DOHH2 (cell line): ENCODE measurements at regions not wholly inside any gene's neighbourhood (a gene's known extent, or its start where the extent isn't known, plus 50 kb on each side); places are given as distances from the start of the nearest gene placed in this dataset.

Experiments
- H3F3A ChIP-seq: fragments of 200-600 bp; sonication (generic), shearing (Covaris generic); 2 replicates; pipeline ENCODE4 v1.6.0; 2016; ENCODE audit warnings: antibody characterized with exemption, mild to moderate bottlenecking; ENCODE audit not compliant: control insufficient read depth, insufficient read depth
- H3K27ac ChIP-seq: fragments of 200-600 bp; sonication (generic); 2 replicates; pipeline ENCODE4 v1.5.1; 2014; ENCODE audit warnings: low read depth, mild to moderate bottlenecking, low read length, moderate library complexity
- H3K27me3 ChIP-seq: fragments of 200-600 bp; sonication (generic); 2 replicates; pipeline ENCODE4 v1.6.1; 2014; ENCODE audit warnings: mild to moderate bottlenecking, low read length, mixed read lengths; ENCODE audit not compliant: control insufficient read depth
- H3K36me3 ChIP-seq: fragments of 200-600 bp; sonication (generic); 2 replicates; pipeline ENCODE4 v1.6.1; 2014; ENCODE audit warnings: mild to moderate bottlenecking, low read length, moderate library complexity, mixed read lengths; ENCODE audit not compliant: control insufficient read depth
- H3K4me1 ChIP-seq: fragments of 200-600 bp; sonication (generic); 2 replicates; pipeline ENCODE4 v1.6.1; 2014; ENCODE audit warnings: mild to moderate bottlenecking, low read length, mixed read lengths; ENCODE audit not compliant: control insufficient read depth
- H3K4me2 ChIP-seq: fragments of 200-600 bp; sonication (generic); 2 replicates; pipeline ENCODE4 v1.6.0; 2014; ENCODE audit warnings: mild to moderate bottlenecking, low read length, moderate library complexity
- H3K4me3 ChIP-seq: fragments of 200-600 bp; sonication (generic); 2 replicates; pipeline ENCODE4 v1.5.1; 2014; ENCODE audit warnings: mild to moderate bottlenecking, low read length, mixed read lengths
- H3K79me2 ChIP-seq: fragments of 200-600 bp; sonication (generic); 2 replicates; pipeline ENCODE4 v1.6.1; 2014; ENCODE audit warnings: mild to moderate bottlenecking, low read length, mixed read lengths; ENCODE audit not compliant: control insufficient read depth
- H3K9me2 ChIP-seq: fragments of 200-600 bp; sonication (generic); replicated peaks from 2 replicates; pipeline ENCODE4 v1.6.1; 2014; ENCODE audit warnings: mild to moderate bottlenecking, low read length, mixed read lengths; ENCODE audit not compliant: control insufficient read depth
- H3K9me3 ChIP-seq: fragments of 200-600 bp; sonication (generic); 2 replicates; pipeline ENCODE4 v1.6.1; 2014; ENCODE audit warnings: antibody characterized with exemption, low read length, mixed read lengths; ENCODE audit not compliant: control insufficient read depth, insufficient read depth
- H4K20me1 ChIP-seq: fragments of 200-600 bp; sonication (generic); 2 replicates; pipeline ENCODE4 v1.6.0; 2014; ENCODE audit warnings: low read depth, mild to moderate bottlenecking, antibody characterized with exemption, low read length, moderate library complexity; ENCODE audit not compliant: control insufficient read depth, insufficient read depth
- CTCF ChIP-seq: fragments of 200-600 bp; sonication (generic); IDR thresholded peaks from one replicate; pipeline ENCODE4 v1.5.1; 2014; ENCODE audit warnings: antibody characterized with exemption, mild to moderate bottlenecking, low read depth, low read length; ENCODE audit not compliant: poor library complexity, severe bottlenecking
- EZH2phosphoT487 ChIP-seq: fragments of 200-600 bp; sonication (generic); IDR thresholded peaks from 2 replicates; pipeline ENCODE4 v1.6.1; 2017; ENCODE audit warnings: borderline replicate concordance, mild to moderate bottlenecking, antibody characterized with exemption, low read length, moderate library complexity, mixed read lengths

DNA sequence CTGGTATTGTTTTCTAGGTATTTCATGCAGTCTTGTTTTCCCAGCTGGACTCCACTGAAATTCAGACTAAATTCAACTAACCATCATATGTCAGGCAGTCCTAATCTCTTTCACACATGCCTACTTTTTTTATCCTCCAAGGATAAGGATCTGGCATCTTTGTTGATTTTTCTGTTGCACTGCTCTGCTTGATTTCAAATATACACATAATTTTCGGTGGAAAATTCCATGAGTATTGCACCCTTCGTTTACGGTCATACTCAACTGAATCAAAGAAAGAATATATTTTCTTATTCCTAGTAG lies 64.8 kb upstream of the UNC93A start:
- TF ChIP-seq EZH2phosphoT487 (no peak), CTCF (no peak)

GRCh38 chr6:167226791-167227190 lies 64.3 kb upstream of the UNC93A start:
- Histone ChIP-seq H3K9me2 (no peaks in the 10 kb centered on the region), H3K36me3 (no peaks in the 10 kb centered on the region), H3K9me3 (no peaks in the 10 kb centered on the region), H3K4me2 (no peak overlapping the region), H3K4me1 (no peaks in the 10 kb centered on the region), H3K79me2 (no peaks in the 10 kb centered on the region), H3F3A (no peaks in the 10 kb centered on the region), H3K27ac (no peak overlapping the region), H4K20me1 (no peaks in the 10 kb centered on the region), H3K4me3 (no peak overlapping the region), H3K27me3 (peaks cover 23% of the 10 kb centered on the region)
- no peak for TF ChIP-seq EZH2phosphoT487

More for the DNA sequence above, 64.8 kb upstream of the UNC93A start:
- H3K9me2 ChIP-seq = no peaks in the 10 kb centered on the region
- H3K4me3 ChIP-seq = no peak overlapping the region
- no peaks in the 10 kb centered on the region for H4K20me1 ChIP-seq
- H3K27me3 ChIP-seq = peaks cover 23% of the 10 kb centered on the region
- H3K4me2 ChIP-seq = no peak overlapping the region
- H3F3A ChIP-seq = no peaks in the 10 kb centered on the region
- H3K4me1 ChIP-seq = no peaks in the 10 kb centered on the region
- no peaks in the 10 kb centered on the region for H3K36me3 ChIP-seq
- no peaks in the 10 kb centered on the region for H3K79me2 ChIP-seq
- no peak overlapping the region for H3K27ac ChIP-seq
- H3K9me3 ChIP-seq = no peaks in the 10 kb centered on the region

GRCh38 chr6:167227984-167228383 lies 63.1 kb upstream of the UNC93A start:
- Histone ChIP-seq H3K79me2 (no peaks in the 10 kb centered on the region), H4K20me1 (no peaks in the 10 kb centered on the region), H3K9me2 (no peaks in the 10 kb centered on the region), H3F3A (no peaks in the 10 kb centered on the region), H3K4me1 (no peaks in the 10 kb centered on the region), H3K4me3 (no peak overlapping the region), H3K4me2 (no peak overlapping the region), H3K27me3 (peaks cover 25% of the 10 kb centered on the region), H3K36me3 (no peaks in the 10 kb centered on the region), H3K9me3 (no peaks in the 10 kb centered on the region), H3K27ac (no peak overlapping the region)
- TF ChIP-seq EZH2phosphoT487 (no peak), CTCF (no peak)

DNA sequence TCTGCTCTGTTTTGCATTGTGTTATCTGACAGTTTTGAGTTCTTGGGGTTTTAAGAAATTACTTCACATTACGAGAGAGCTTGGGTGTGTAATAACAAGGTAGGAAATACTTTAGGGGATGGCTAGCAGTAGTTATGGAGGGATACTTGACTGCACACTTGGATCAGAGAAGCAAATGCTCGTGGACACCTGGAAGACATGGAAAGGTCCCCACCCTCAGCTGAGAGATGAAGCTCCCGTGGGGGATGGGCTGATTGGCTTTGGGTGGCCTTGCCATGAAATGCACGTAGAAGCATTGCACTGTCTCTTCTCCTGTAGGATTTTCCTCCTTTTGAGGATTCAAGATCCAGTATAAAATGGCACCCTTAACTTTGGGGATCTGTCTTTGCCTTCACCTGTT lies 61.5 kb upstream of the UNC93A start:
- Histone ChIP-seq H3K9me3 (no peaks in the 10 kb centered on the region), H3K79me2 (no peaks in the 10 kb centered on the region), H3K4me3 (no peak overlapping the region), H3K4me2 (no peak overlapping the region), H3F3A (no peaks in the 10 kb centered on the region), H4K20me1 (no peaks in the 10 kb centered on the region), H3K27me3 (peaks cover 31% of the 10 kb centered on the region), H3K4me1 (no peaks in the 10 kb centered on the region), H3K9me2 (no peaks in the 10 kb centered on the region), H3K36me3 (no peaks in the 10 kb centered on the region), H3K27ac (no peak overlapping the region)
- TF ChIP-seq CTCF = no peak
- TF ChIP-seq EZH2phosphoT487 = no peak
